ENCODE measurements at regions not wholly inside any gene's neighbourhood (a gene's known extent, or its start where the extent isn't known, plus 50 kb on each side); places are given as distances from the start of the nearest gene placed in this dataset.

- H4K20me1 ChIP-seq (ENCODE audit: insufficient read depth, low read length), result no peaks in the 10 kb centered on the region
- ATAC-seq, result no peak
- H3K27me3 ChIP-seq (ENCODE audit: control insufficient read depth in 1 of 2, insufficient read depth in 2 of 2, low read length in 2 of 2), result peaks cover 0 to 1% of the 10 kb centered on the region in 2 experiments; a peak in 2 of 5 replicates
- H3K4me1 ChIP-seq (ENCODE audit: insufficient read depth, low read length), result no peaks in the 10 kb centered on the region
- ChIA-PET POLR2A (no interaction called here), CTCF (ENCODE audit: low intra/inter-chr PET ratio, low total read pairs) (no interaction called here)
- no peak overlapping the region for H2AFZ ChIP-seq (ENCODE audit: low read length)
- no peak overlapping the region for H3K27ac ChIP-seq (ENCODE audit: extremely low read length, insufficient read depth, low read length)
- DNase-seq (ENCODE audit: low spot score), result no peak
- H3K9ac ChIP-seq (ENCODE audit: insufficient read depth, low read depth, low read length), result no peak overlapping the region
- no peaks in the 10 kb centered on the region for H3K79me2 ChIP-seq (ENCODE audit: insufficient read depth, low read length)
- no TSS peak for BruUV-seq (replicated peaks)
- intact Hi-C loops (cut with micrococcal nuclease; ENCODE audit: unreplicated experiment) (no loop called here), in situ Hi-C loops (cut with HindIII; ENCODE audit: extremely low pct_ligation_motif_present, low pct_unique_long_range_greater_than_20kb) (no loop called here)
- H3K36me3 ChIP-seq (replicated peaks in 1 of 2; ENCODE audit: control insufficient read depth in 1 of 2, insufficient read depth in 2 of 2, low read length in 2 of 2), result no peaks in the 10 kb centered on the region
- H3K4me2 ChIP-seq (ENCODE audit: low read depth, low read length), result no peak overlapping the region
- WGBS (ENCODE audit: low lambda C conversion rate), result 21% methylated on average over 4 of the region's 4 CpGs
- TF ChIP-seq CCDC6 (CRISPR knock-in tag; IDR thresholded peaks at IDR 0.05) (no peak), FOXA1 (IDR thresholded peaks at IDR 0.05) (no peak), FOXA1 (CRISPR knock-in tag; IDR thresholded peaks at IDR 0.05) (no peak), FOSL1 (CRISPR knock-in tag; IDR thresholded peaks at IDR 0.05; ENCODE audit: borderline replicate concordance) (no peak), TBP (CRISPR knock-in tag; IDR thresholded peaks at IDR 0.05) (no peak)
- no peaks in the 10 kb centered on the region for H3K9me3 ChIP-seq (ENCODE audit: low read length)
- FAIRE-seq, result no peak
- no peak overlapping the region for H3K4me3 ChIP-seq (replicated peaks in 1 of 3; ENCODE audit: insufficient read depth in 1 of 3, low read depth in 2 of 3, low read length in 3 of 3)
These were observed 186.6 kb upstream of the LEF1 start for GRCh38 chr4:108355186-108355901.

- H3K79me2 ChIP-seq (ENCODE audit: insufficient read depth, low read length), result no peaks in the 10 kb centered on the region
- H4K20me1 ChIP-seq (ENCODE audit: insufficient read depth, low read length), result no peaks in the 10 kb centered on the region
- in situ Hi-C loops (cut with HindIII; ENCODE audit: extremely low pct_ligation_motif_present, low pct_unique_long_range_greater_than_20kb) (no loop called here), intact Hi-C loops (cut with micrococcal nuclease; ENCODE audit: unreplicated experiment) (no loop called here)
- no peak overlapping the region for H3K27ac ChIP-seq (ENCODE audit: extremely low read length, insufficient read depth, low read length)
- H3K4me1 ChIP-seq (ENCODE audit: insufficient read depth, low read length), result no peaks in the 10 kb centered on the region
- CTCF ChIA-PET (ENCODE audit: low intra/inter-chr PET ratio, low total read pairs), result no interaction called here
- no peak overlapping the region for H3K4me3 ChIP-seq (replicated peaks in 1 of 3; ENCODE audit: insufficient read depth in 1 of 3, low read depth in 2 of 3, low read length in 3 of 3)
- no peaks in the 10 kb centered on the region for H3K9me3 ChIP-seq (ENCODE audit: low read length)
- WGBS (ENCODE audit: low lambda C conversion rate), result 14% methylated on average over 6 of the region's 6 CpGs
- FAIRE-seq, result no peak
- ATAC-seq, result no peak
- DNase-seq (ENCODE audit: low spot score), result no peak
- H3K4me2 ChIP-seq (ENCODE audit: low read depth, low read length), result no peak overlapping the region
- no peak overlapping the region for H3K9ac ChIP-seq (ENCODE audit: insufficient read depth, low read depth, low read length)
- POLR2A ChIA-PET, result no interaction called here
- TF ChIP-seq MBNL3 (CRISPR knock-in tag; conservative IDR thresholded peaks at IDR 0.05), result no peak
- TF ChIP-seq SOX13 (IDR thresholded peaks at IDR 0.05), result no peak
- TF ChIP-seq SOX13 (CRISPR knock-in tag; conservative IDR thresholded peaks at IDR 0.05 in 1 of 2, IDR thresholded peaks at IDR 0.05 in 1 of 2), result no peak
- TF ChIP-seq MAZ (IDR thresholded peaks at IDR 0.05; ENCODE audit: borderline replicate concordance, low read depth, low read length), result no peak
- no peak for TF ChIP-seq MAZ (CRISPR knock-in tag; IDR thresholded peaks at IDR 0.05; ENCODE audit: low read depth)
- TF ChIP-seq SETDB1 (CRISPR knock-in tag; IDR thresholded peaks at IDR 0.05; ENCODE audit: borderline replicate concordance), result no peak
- H3K27me3 ChIP-seq (ENCODE audit: control insufficient read depth in 1 of 2, insufficient read depth in 2 of 2, low read length in 2 of 2), result peaks cover 1 to 8% of the 10 kb centered on the region in 2 experiments; a peak in 2 of 5 replicates
- H3K36me3 ChIP-seq (replicated peaks in 1 of 2; ENCODE audit: control insufficient read depth in 1 of 2, insufficient read depth in 2 of 2, low read length in 2 of 2), result no peaks in the 10 kb centered on the region
- no peak overlapping the region for H2AFZ ChIP-seq (ENCODE audit: low read length)
- no TSS peak for BruUV-seq (replicated peaks)
These were observed 184.1 kb upstream of the LEF1 start for GRCh38 chr4:108352664-108353308.
